Astrocyte (in vitro differentiated cells and primary cell): ENCODE measurements at regions not wholly inside any gene's neighbourhood (a gene's known extent, or its start where the extent isn't known, plus 50 kb on each side); places are given as distances from the start of the nearest gene placed in this dataset.

Experiments used
- DNase-seq: peaks from one replicate; pipeline ENCODE4 v3.0.0-alpha.2; 2010; ENCODE audit warnings: low read depth
- FAIRE-seq: peaks from 2 replicates; lab custom pipeline; 2011; peaks lifted over from hg19 to GRCh38; lab: Jason Lieb, UNC
- H2AFZ ChIP-seq: 2 replicates; pipeline ENCODE4 v1.6.0; 2012; ENCODE audit warnings: low read depth, low read length, inconsistent platforms
- H3K27ac ChIP-seq: 2 replicates; pipeline ENCODE4 v1.5.1; 2011; ENCODE audit warnings: low read depth, low read length, inconsistent platforms
- H3K27me3 ChIP-seq: 2 replicates; pipeline ENCODE4 v1.6.0; 2011; ENCODE audit warnings: low read length, inconsistent platforms; ENCODE audit not compliant: insufficient read depth
- H3K36me3 ChIP-seq: 2 replicates; pipeline ENCODE4 v1.5.1; 2011; ENCODE audit warnings: low read length, inconsistent platforms; ENCODE audit not compliant: insufficient read depth
- H3K4me1 ChIP-seq: 2 replicates; pipeline ENCODE4 v1.5.1; 2011; ENCODE audit warnings: low read length, inconsistent platforms; ENCODE audit not compliant: insufficient read depth
- H3K4me2 ChIP-seq: 2 replicates; pipeline ENCODE4 v1.6.0; 2012; ENCODE audit warnings: low read length, inconsistent platforms
- H3K4me3 ChIP-seq: 2 replicates; pipeline ENCODE4 v1.5.1; 2011; ENCODE audit warnings: low read depth, mild to moderate bottlenecking, low read length, inconsistent platforms; ENCODE audit not compliant: insufficient read depth
- H3K79me2 ChIP-seq: 2 replicates; pipeline ENCODE4 v1.6.0; 2012; ENCODE audit warnings: mild to moderate bottlenecking, low read length, inconsistent platforms; ENCODE audit not compliant: insufficient read depth
- H3K9ac ChIP-seq: 2 replicates; pipeline ENCODE4 v1.6.0; 2012; ENCODE audit warnings: mild to moderate bottlenecking, low read length, inconsistent platforms
- H3K9me3 ChIP-seq: 2 replicates; pipeline ENCODE4 v1.5.1; 2012; ENCODE audit warnings: low read depth, mild to moderate bottlenecking, low read length, inconsistent platforms; ENCODE audit not compliant: insufficient read depth
- H4K20me1 ChIP-seq: 2 replicates; pipeline ENCODE4 v1.6.0; 2012; ENCODE audit warnings: low read length, inconsistent platforms; ENCODE audit not compliant: insufficient read depth
- H3K27ac Mint-ChIP-seq: one replicate; pipeline ENCODE4 v1.8.0; 2021; ENCODE audit warnings: mild to moderate bottlenecking, mixed read lengths; ENCODE audit not compliant: unreplicated experiment
- H3K27me3 Mint-ChIP-seq: one replicate; pipeline ENCODE4 v1.8.0; 2021; ENCODE audit warnings: low read depth, mixed read lengths; ENCODE audit not compliant: unreplicated experiment
- H3K36me3 Mint-ChIP-seq: one replicate; pipeline ENCODE4 v1.8.0; 2021; ENCODE audit warnings: low read depth, mixed read lengths; ENCODE audit not compliant: unreplicated experiment
- H3K4me1 Mint-ChIP-seq: one replicate; pipeline ENCODE4 v1.8.0; 2021; ENCODE audit warnings: low read depth, mixed read lengths; ENCODE audit not compliant: unreplicated experiment
- H3K4me3 Mint-ChIP-seq: one replicate; pipeline ENCODE4 v1.8.0; 2021; ENCODE audit warnings: mild to moderate bottlenecking, moderate library complexity, mixed read lengths; ENCODE audit not compliant: unreplicated experiment
- H3K9me3 Mint-ChIP-seq: one replicate; pipeline ENCODE4 v1.8.0; 2021; ENCODE audit warnings: mild to moderate bottlenecking, mixed read lengths; ENCODE audit not compliant: unreplicated experiment
- EZH2 ChIP-seq: IDR thresholded peaks from 2 replicates; pipeline ENCODE4 v1.6.1; 2012; ENCODE audit warnings: mild to moderate bottlenecking, low read length, inconsistent platforms; ENCODE audit not compliant: insufficient read depth
- TF ChIP-seq, protein P1 (sequence below): IDR thresholded peaks from 2 replicates; pipeline ENCODE4 v1.5.1; 2011; ENCODE audit warnings: low read depth, mild to moderate bottlenecking, inconsistent platforms, low read length, moderate library complexity; ENCODE audit not compliant: insufficient read depth

DNA sequence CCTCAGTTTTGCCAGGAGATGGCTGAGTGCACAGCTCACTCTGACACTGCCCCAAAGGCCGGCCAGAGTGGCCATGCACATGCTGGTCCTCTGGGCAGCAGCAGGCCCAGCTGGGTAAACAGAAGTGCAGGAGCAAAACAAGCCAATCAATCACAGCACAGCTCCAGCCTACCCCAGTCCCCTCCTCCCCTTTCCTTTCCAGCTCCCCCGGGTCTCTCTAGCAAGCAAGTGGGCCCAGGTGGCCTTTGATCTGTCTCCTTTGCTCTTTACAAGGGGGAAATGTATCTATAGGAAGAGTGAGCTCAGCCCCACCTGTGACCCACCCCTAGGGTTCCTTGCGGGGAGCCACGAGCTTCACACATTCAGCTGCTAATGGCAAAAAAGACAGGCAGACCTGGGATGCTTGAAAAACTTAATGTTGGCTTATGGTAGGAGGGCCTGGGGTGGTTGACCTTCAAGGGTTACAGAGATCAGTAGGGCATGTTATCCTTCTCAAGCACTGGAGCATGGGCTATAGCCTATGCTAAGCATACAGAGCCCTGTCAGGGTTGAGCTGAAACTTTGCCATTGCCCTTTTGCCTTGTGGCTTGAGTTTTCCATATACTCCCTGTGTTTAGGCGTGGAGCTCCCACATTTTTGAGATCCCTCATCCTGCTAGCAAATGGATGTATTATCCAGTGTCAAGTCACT lies 57.8 kb upstream of the PLAC1 start:
- Histone ChIP-seq H3K79me2 (no peaks in the 10 kb centered on the region), H3K4me2 (no peak overlapping the region), H3K4me3 (no peak overlapping the region), H4K20me1 (no peaks in the 10 kb centered on the region), H3K9ac (no peak overlapping the region), H3K27ac (no peak overlapping the region), H3K9me3 (no peaks in the 10 kb centered on the region), H2AFZ (no peak overlapping the region), H3K4me1 (peaks cover 12% of the 10 kb centered on the region), H3K27me3 (no peaks in the 10 kb centered on the region), H3K36me3 (no peaks in the 10 kb centered on the region)
- no peaks in the 10 kb centered on the region for H3K27me3 Mint-ChIP-seq
- DNase-seq (no peak), FAIRE-seq (no peak)
- H3K4me1 Mint-ChIP-seq, result peaks cover 11% of the 10 kb centered on the region
- no peaks in the 10 kb centered on the region for H3K36me3 Mint-ChIP-seq
- H3K9me3 Mint-ChIP-seq, result peaks cover 4% of the 10 kb centered on the region
- no peak overlapping the region for H3K4me3 Mint-ChIP-seq
- no peak for TF ChIP-seq EZH2
- TF ChIP-seq, protein P1, sequence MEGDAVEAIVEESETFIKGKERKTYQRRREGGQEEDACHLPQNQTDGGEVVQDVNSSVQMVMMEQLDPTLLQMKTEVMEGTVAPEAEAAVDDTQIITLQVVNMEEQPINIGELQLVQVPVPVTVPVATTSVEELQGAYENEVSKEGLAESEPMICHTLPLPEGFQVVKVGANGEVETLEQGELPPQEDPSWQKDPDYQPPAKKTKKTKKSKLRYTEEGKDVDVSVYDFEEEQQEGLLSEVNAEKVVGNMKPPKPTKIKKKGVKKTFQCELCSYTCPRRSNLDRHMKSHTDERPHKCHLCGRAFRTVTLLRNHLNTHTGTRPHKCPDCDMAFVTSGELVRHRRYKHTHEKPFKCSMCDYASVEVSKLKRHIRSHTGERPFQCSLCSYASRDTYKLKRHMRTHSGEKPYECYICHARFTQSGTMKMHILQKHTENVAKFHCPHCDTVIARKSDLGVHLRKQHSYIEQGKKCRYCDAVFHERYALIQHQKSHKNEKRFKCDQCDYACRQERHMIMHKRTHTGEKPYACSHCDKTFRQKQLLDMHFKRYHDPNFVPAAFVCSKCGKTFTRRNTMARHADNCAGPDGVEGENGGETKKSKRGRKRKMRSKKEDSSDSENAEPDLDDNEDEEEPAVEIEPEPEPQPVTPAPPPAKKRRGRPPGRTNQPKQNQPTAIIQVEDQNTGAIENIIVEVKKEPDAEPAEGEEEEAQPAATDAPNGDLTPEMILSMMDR, result no peak
- no peak overlapping the region for H3K27ac Mint-ChIP-seq

DNA sequence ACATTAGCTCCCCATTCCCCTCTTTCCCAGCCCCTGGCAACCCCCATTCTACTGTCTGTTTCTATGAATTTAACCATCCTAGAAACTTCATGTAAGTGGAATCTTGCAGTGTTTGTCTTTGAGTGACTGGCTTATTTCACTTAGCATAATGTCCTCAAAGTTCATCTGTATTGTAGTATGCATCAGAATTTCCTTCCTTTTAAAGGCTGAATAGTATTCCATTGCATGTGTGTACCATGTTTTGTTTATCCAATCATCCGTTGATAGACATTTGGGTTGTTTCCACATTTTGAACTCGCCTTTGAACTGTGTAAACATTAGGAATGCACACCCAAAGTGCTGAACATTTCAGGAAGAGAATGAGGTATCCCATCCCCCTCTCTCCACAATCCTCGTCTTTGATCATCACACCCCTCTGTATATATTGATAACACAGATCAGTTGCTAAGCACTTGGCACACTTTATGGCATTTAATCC lies 56.4 kb upstream of the PLAC1 start:
- TF ChIP-seq, protein P1, result no peak
- TF ChIP-seq EZH2, result no peak

DNA sequence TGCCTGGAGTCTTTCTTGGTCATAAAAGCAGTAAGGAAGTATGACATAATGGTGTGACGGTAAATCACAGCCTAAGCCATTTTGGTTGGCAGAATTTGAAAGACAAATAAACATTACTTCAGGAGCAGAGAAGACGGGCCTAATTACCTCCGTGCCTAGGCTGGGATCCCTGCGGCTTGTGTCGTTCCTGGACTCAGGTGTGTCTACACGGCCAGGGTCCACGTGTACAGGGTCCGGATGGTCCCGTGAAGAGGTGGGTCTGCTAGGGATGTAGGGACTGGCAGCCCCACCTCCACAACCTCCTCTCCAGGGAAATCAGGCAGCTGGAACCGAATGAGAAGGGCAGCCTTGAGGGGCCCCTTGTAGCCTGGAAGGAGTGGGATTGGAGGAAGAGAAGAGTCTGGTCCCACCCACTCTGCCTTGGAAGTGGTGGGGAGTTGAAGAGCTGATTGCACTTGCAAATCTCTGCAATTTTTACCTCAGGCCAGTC lies 55.4 kb upstream of the PLAC1 start:
- H3K79me2 ChIP-seq, result no peaks in the 10 kb centered on the region
- no peak overlapping the region for H3K27ac ChIP-seq
- no peak overlapping the region for H2AFZ ChIP-seq
- no peak overlapping the region for H3K9ac ChIP-seq
- FAIRE-seq (no peak), DNase-seq (no peak)
- Mint-ChIP-seq H3K4me3 (no peak overlapping the region), H3K27me3 (no peaks in the 10 kb centered on the region), H3K9me3 (peaks cover 4% of the 10 kb centered on the region), H3K36me3 (no peaks in the 10 kb centered on the region), H3K4me1 (peaks cover 6% of the 10 kb centered on the region), H3K27ac (no peak overlapping the region)
- no peak overlapping the region for H3K4me3 ChIP-seq
- no peak for TF ChIP-seq EZH2
- TF ChIP-seq, protein P1, result no peak
- no peaks in the 10 kb centered on the region for H3K27me3 ChIP-seq
- no peaks in the 10 kb centered on the region for H4K20me1 ChIP-seq
- H3K4me1 ChIP-seq, result peaks cover 11% of the 10 kb centered on the region
- H3K4me2 ChIP-seq, result no peak overlapping the region
- H3K36me3 ChIP-seq, result no peaks in the 10 kb centered on the region
- no peaks in the 10 kb centered on the region for H3K9me3 ChIP-seq

More for the DNA sequence above, 56.4 kb upstream of the PLAC1 start:
- Histone ChIP-seq H3K36me3 (no peaks in the 10 kb centered on the region), H3K27me3 (no peaks in the 10 kb centered on the region), H3K27ac (no peak overlapping the region), H3K4me1 (peaks cover 12% of the 10 kb centered on the region), H2AFZ (no peak overlapping the region), H3K4me3 (no peak overlapping the region), H3K9ac (no peak overlapping the region), H4K20me1 (no peaks in the 10 kb centered on the region), H3K4me2 (no peak overlapping the region), H3K9me3 (no peaks in the 10 kb centered on the region), H3K79me2 (no peaks in the 10 kb centered on the region)
- FAIRE-seq (peak; percentile 59), DNase-seq (no peak)
- Mint-ChIP-seq H3K36me3 (no peaks in the 10 kb centered on the region), H3K27ac (no peak overlapping the region), H3K4me1 (peaks cover 11% of the 10 kb centered on the region), H3K4me3 (no peak overlapping the region), H3K9me3 (peaks cover 4% of the 10 kb centered on the region), H3K27me3 (no peaks in the 10 kb centered on the region)
